H1 (cell line): ENCODE measurements at regions not wholly inside any gene's neighbourhood (a gene's known extent, or its start where the extent isn't known, plus 50 kb on each side); places are given as distances from the start of the nearest gene placed in this dataset.
A peak's percentile ranks its signal among the peaks of the same experiment; 100 is the strongest.

Source experiments
- CTCF ChIA-PET: fragments of 300-600 bp; sonication (Branson Sonifier 250); formaldehyde crosslinking; loops from one replicate; lab custom pipeline; 2021; ENCODE audit not compliant: partially characterized antibody; lab: Charles Lee
- POLR2A ChIA-PET: fragments of 300-600 bp; sonication (Branson Sonifier 250); formaldehyde crosslinking; loops from one replicate; lab custom pipeline; 2021; ENCODE audit warnings: inconsistent platforms; ENCODE audit not compliant: partially characterized antibody; lab: Charles Lee
- DNase-seq, 2 experiments: peaks; one replicate each; pipeline versions ENCODE4 v3.0.0 to v3.0.0-alpha.2; 2010 to 2022; ENCODE audit warnings: low spot score in 2 of 2, low read depth in 1 of 2, mixed read lengths in 1 of 2
- FAIRE-seq: peaks from 2 replicates; lab custom pipeline; 2011; peaks lifted over from hg19 to GRCh38; lab: Jason Lieb, UNC
- H2AFZ ChIP-seq: 2 replicates; pipeline ENCODE4 v1.8.1; 2012; ENCODE audit warnings: low read length, inconsistent platforms
- H2AK5ac ChIP-seq: 2 replicates; pipeline ENCODE4 v1.6.1; 2013; ENCODE audit warnings: low read depth, low read length
- H2BK120ac ChIP-seq: replicated peaks from 2 replicates; pipeline ENCODE3; 2013; ENCODE audit warnings: low read depth, low read length, inconsistent platforms
- H2BK12ac ChIP-seq: 2 replicates; pipeline ENCODE4 v1.6.1; 2013; ENCODE audit warnings: low read depth, low read length
- H2BK15ac ChIP-seq: 2 replicates; pipeline ENCODE4 v1.6.1; 2013; ENCODE audit warnings: low read length
- H2BK20ac ChIP-seq: 2 replicates; pipeline ENCODE4 v1.6.1; 2013; ENCODE audit warnings: low read length
- H2BK5ac ChIP-seq: 2 replicates; pipeline ENCODE4 v1.6.1; 2013; ENCODE audit warnings: low read depth, low read length
- H3K14ac ChIP-seq: 2 replicates; pipeline ENCODE4 v1.6.1; 2013; ENCODE audit warnings: inconsistent platforms; ENCODE audit not compliant: insufficient read length
- H3K18ac ChIP-seq: 2 replicates; pipeline ENCODE4 v1.6.1; 2013; ENCODE audit warnings: low read length; ENCODE audit errors: extremely low read depth
- H3K23ac ChIP-seq: 2 replicates; pipeline ENCODE4 v1.6.1; 2013; ENCODE audit warnings: inconsistent platforms; ENCODE audit not compliant: insufficient read length
- H3K23me2 ChIP-seq: 2 replicates; pipeline ENCODE4 v1.6.1; 2013; ENCODE audit warnings: low read depth, low read length
- H3K27ac ChIP-seq: 2 replicates; pipeline ENCODE4 v1.6.1; 2011; ENCODE audit warnings: low read depth, low read length, inconsistent platforms
- H3K27me3 ChIP-seq, 4 experiments: replicated peaks in 1 of 4; 1 replicate in 1 of 4; 2 replicates in 3 of 4; pipeline versions ENCODE4 v1.6.1 to v1.8.1; 2011 to 2013; ENCODE audit warnings: low read length in 3 of 4, mild to moderate bottlenecking in 3 of 4, inconsistent platforms in 2 of 4, mixed read lengths in 2 of 4, moderate library complexity in 1 of 4; ENCODE audit not compliant: control insufficient read depth in 3 of 4, insufficient read depth in 3 of 4; ENCODE audit errors: extremely low read depth in 1 of 4
- H3K36me3 ChIP-seq, 4 experiments: 2 replicates each; pipeline versions ENCODE4 v1.6.1 to v1.8.1; 2011 to 2013; ENCODE audit warnings: mild to moderate bottlenecking in 4 of 4, low read length in 3 of 4, moderate library complexity in 2 of 4, control low read depth in 1 of 4, inconsistent platforms in 1 of 4; ENCODE audit not compliant: insufficient read depth in 4 of 4, control insufficient read depth in 2 of 4
- H3K4ac ChIP-seq: replicated peaks from 2 replicates; pipeline ENCODE3; 2013; ENCODE audit warnings: low read length, low read depth, mixed read lengths, inconsistent platforms; ENCODE audit not compliant: insufficient read length
- H3K4me1 ChIP-seq, 4 experiments: replicated peaks in 1 of 4; 1 replicate in 1 of 4; 2 replicates in 3 of 4; pipeline versions ENCODE4 v1.6.1 to v1.8.1; 2011 to 2013; ENCODE audit warnings: low read length in 3 of 4, inconsistent platforms in 2 of 4, mixed read lengths in 1 of 4; ENCODE audit not compliant: insufficient read depth in 4 of 4, control insufficient read depth in 3 of 4
- H3K4me2 ChIP-seq, 2 experiments: 2 replicates each; pipeline versions ENCODE4 v1.6.1 to v1.8.1; 2011 to 2013; ENCODE audit warnings: low read depth in 2 of 2, low read length in 2 of 2, control low read depth in 1 of 2, inconsistent platforms in 1 of 2, mild to moderate bottlenecking in 1 of 2; ENCODE audit not compliant: insufficient read depth in 1 of 2
- H3K4me3 ChIP-seq, 4 experiments: fragments of 200-600, 300-600 bp in 1 of 4; sonication (generic), shearing (Covaris generic), sonication (Bioruptor Twin) in 1 of 4; 2 replicates each; pipeline versions ENCODE4 v1.5.1 to v1.8.1; 2011 to 2016; ENCODE audit warnings: low read length in 4 of 4, low read depth in 3 of 4, control low read depth in 2 of 4, inconsistent platforms in 2 of 4, mild to moderate bottlenecking in 2 of 4, mixed read lengths in 1 of 4, moderate library complexity in 1 of 4; ENCODE audit not compliant: insufficient read depth in 2 of 4; ENCODE audit errors: extremely low read depth in 1 of 4
- H3K56ac ChIP-seq: replicated peaks from 2 replicates; pipeline ENCODE3; 2013; ENCODE audit warnings: low read depth, mild to moderate bottlenecking, mixed read lengths, low read length, inconsistent platforms; ENCODE audit not compliant: insufficient read length
- H3K79me1 ChIP-seq: 2 replicates; pipeline ENCODE4 v1.6.1; 2013; ENCODE audit warnings: low read depth, low read length, control low read depth
- H3K79me2 ChIP-seq, 2 experiments: 2 replicates each; pipeline versions ENCODE4 v1.6.1 to v1.8.1; 2012 to 2013; ENCODE audit warnings: low read length in 2 of 2, mild to moderate bottlenecking in 2 of 2, inconsistent platforms in 1 of 2; ENCODE audit not compliant: insufficient read depth in 2 of 2, control insufficient read depth in 1 of 2
- H3K9ac ChIP-seq, 4 experiments: replicated peaks in 1 of 4; 1 replicate in 1 of 4; 2 replicates in 3 of 4; pipeline versions ENCODE4 v1.6.1 to v1.8.1; 2011 to 2013; ENCODE audit warnings: low read depth in 3 of 4, low read length in 3 of 4, control low read depth in 2 of 4, mild to moderate bottlenecking in 2 of 4, moderate library complexity in 2 of 4, inconsistent platforms in 1 of 4; ENCODE audit errors: extremely low read depth in 1 of 4
- H3K9me3 ChIP-seq, 2 experiments: 2 replicates each; pipeline versions ENCODE4 v1.6.1 to v1.8.1; 2012 to 2013; ENCODE audit warnings: mild to moderate bottlenecking in 2 of 2, moderate library complexity in 2 of 2, control low read depth in 1 of 2, inconsistent platforms in 1 of 2, low read depth in 1 of 2, low read length in 1 of 2, mixed read lengths in 1 of 2; ENCODE audit not compliant: insufficient read depth in 2 of 2
- H4K20me1 ChIP-seq, 2 experiments: replicated peaks in 1 of 2; 2 replicates each; pipeline versions ENCODE3 to v1.8.1; 2011 to 2013; ENCODE audit warnings: inconsistent platforms in 2 of 2, low read length in 2 of 2, mild to moderate bottlenecking in 1 of 2; ENCODE audit not compliant: insufficient read depth in 2 of 2, control insufficient read depth in 1 of 2
- H4K5ac ChIP-seq: 2 replicates; pipeline ENCODE4 v1.6.1; 2013; ENCODE audit warnings: low read length, low read depth, mixed read lengths, inconsistent platforms; ENCODE audit not compliant: insufficient read length
- H4K8ac ChIP-seq: 2 replicates; pipeline ENCODE4 v1.8.0; 2013; ENCODE audit warnings: mild to moderate bottlenecking, moderate library complexity, low read length, inconsistent platforms; ENCODE audit not compliant: insufficient read depth; ENCODE audit errors: extremely low read depth
- H4K91ac ChIP-seq: replicated peaks from 2 replicates; pipeline ENCODE3; 2013; ENCODE audit warnings: low read length, mixed read lengths, inconsistent platforms; ENCODE audit not compliant: insufficient read length
- ASH2L ChIP-seq: fragments of 200-600, 300-600 bp; sonication (generic); IDR thresholded peaks from one replicate; pipeline ENCODE4 v1.7.1; 2017; ENCODE audit warnings: low read length
- CBX8 ChIP-seq: fragments of 300-800, 300-1000 bp; sonication (generic); IDR thresholded peaks from 2 replicates; pipeline ENCODE4 v1.7.1; 2016; ENCODE audit warnings: low read depth, low read length, borderline replicate concordance
- CTBP2 ChIP-seq: IDR thresholded peaks from 2 replicates; pipeline ENCODE4 v1.7.0; 2011; ENCODE audit warnings: borderline replicate concordance, mild to moderate bottlenecking, moderate library complexity, mixed read lengths, low read length; ENCODE audit not compliant: insufficient read depth, insufficient read length
- GTF2F1 ChIP-seq: IDR thresholded peaks from 2 replicates; pipeline ENCODE4 v1.6.1; 2012; ENCODE audit warnings: low read depth, low read length, improper control_type of control experiment, borderline replicate concordance
- HDAC2 ChIP-seq, 2 experiments: fragments of 300-600 bp in 1 of 2; sonication (generic) in 1 of 2; IDR thresholded peaks; 2 replicates each; pipeline ENCODE4 v1.6.1; 2011 to 2012; ENCODE audit warnings: low read depth in 2 of 2, low read length in 2 of 2, mild to moderate bottlenecking in 2 of 2, moderate library complexity in 2 of 2, borderline replicate concordance in 1 of 2, inconsistent platforms in 1 of 2
- KDM1A ChIP-seq: fragments of 200-600, 300-600 bp; sonication (generic); IDR thresholded peaks from 2 replicates; pipeline ENCODE4 v1.7.1; 2016; ENCODE audit warnings: mild to moderate bottlenecking, low read length, borderline replicate concordance
- KDM5A ChIP-seq: fragments of 200-600 bp; IDR thresholded peaks from 2 replicates; pipeline ENCODE4 v1.7.1; 2012; ENCODE audit warnings: mild to moderate bottlenecking, low read length, inconsistent platforms, mixed read lengths
- MAFK ChIP-seq: IDR thresholded peaks from 2 replicates; pipeline ENCODE4 v1.6.1; 2012; ENCODE audit warnings: low read depth, mild to moderate bottlenecking, improper control_type of control experiment, low read length
- NANOG ChIP-seq: IDR thresholded peaks from 2 replicates; pipeline ENCODE4 v1.6.1; 2011; ENCODE audit warnings: low read length, low read depth, mild to moderate bottlenecking, inconsistent platforms; ENCODE audit not compliant: insufficient read depth, poor library complexity, severe bottlenecking
- NRF1 ChIP-seq: IDR thresholded peaks from 2 replicates; pipeline ENCODE4 v1.6.1; 2011; ENCODE audit warnings: mild to moderate bottlenecking, low read depth, low read length, improper control_type of control experiment
- PHF8 ChIP-seq: fragments of 200-600 bp; sonication (generic); conservative IDR thresholded peaks from 2 replicates; pipeline ENCODE4 v1.7.1; 2012; ENCODE audit warnings: low read depth, mild to moderate bottlenecking, inconsistent platforms, low read length, moderate library complexity
- SIN3A ChIP-seq, 2 experiments: IDR thresholded peaks in 1 of 2; conservative IDR thresholded peaks in 1 of 2; 2 replicates each; pipeline ENCODE4 v1.6.1; 2011 to 2012; ENCODE audit warnings: low read length in 2 of 2, improper control_type of control experiment in 1 of 2, low read depth in 1 of 2, mild to moderate bottlenecking in 1 of 2
- SUZ12 ChIP-seq: fragments of 200-600 bp; sonication (generic); IDR thresholded peaks from 2 replicates; pipeline ENCODE4 v1.6.1; 2012; ENCODE audit warnings: mild to moderate bottlenecking, inconsistent platforms, low read length, moderate library complexity, mixed read lengths
- TAF7 ChIP-seq: optimal IDR thresholded peaks from 2 replicates; pipeline ENCODE3; 2011; ENCODE audit warnings: low read depth, mild to moderate bottlenecking, inconsistent platforms, low read length, moderate library complexity, borderline replicate concordance

GRCh38 chr1:199688774-199689173 is 338.7 kb upstream of the NR5A2 start:
- Histone ChIP-seq H4K91ac (no peak overlapping the region), H3K27me3 (no peaks in the 10 kb centered on the region), H3K4me3 (no peak overlapping the region), H3K4me1 (peaks cover 4 to 23% (median 12%) of the 10 kb centered on the region in 4 experiments; a peak in 6 of 7 replicates), H2BK12ac (no peak overlapping the region), H3K23me2 (no peaks in the 10 kb centered on the region), H3K14ac (no peak overlapping the region), H3K79me1 (no peaks in the 10 kb centered on the region), H3K4me2 (no peak overlapping the region), H3K27ac (no peak overlapping the region), H3K4ac (no peak overlapping the region), H4K8ac (no peak overlapping the region), H3K36me3 (no peaks in the 10 kb centered on the region), H2BK5ac (no peak overlapping the region), H2AFZ (no peak overlapping the region), H3K56ac (no peak overlapping the region), H2BK20ac (no peak overlapping the region), H2BK120ac (no peak overlapping the region), H3K79me2 (no peaks in the 10 kb centered on the region)
- CTCF ChIA-PET: interaction anchor here (0.6 to 1.5 kb wide), 10 partner anchors 11 to 591 kb away, joined by 3 to 5 read pairs (median 4); no protein-coding TSS in a partner anchor
- FAIRE-seq (no peak), DNase-seq (no peak)
- TF ChIP-seq KDM5A (no peak), KDM1A (peak; percentile 76), NRF1 (no peak), ASH2L (no peak), CTBP2 (no peak), CBX8 (no peak), MAFK (no peak), GTF2F1 (no peak), TAF7 (no peak), HDAC2 (IDR thresholded peaks at IDR 0.05; ENCODE audit: borderline replicate concordance in 1 of 2, low read depth in 2 of 2, low read length in 2 of 2) (peak in 1 of 2 experiments; percentile 63; a peak in 1 of 4 replicates), SIN3A (conservative IDR thresholded peaks at IDR 0.05 in 1 of 2, IDR thresholded peaks at IDR 0.05 in 1 of 2; ENCODE audit: low read depth in 1 of 2, low read length in 2 of 2) (no peak), PHF8 (no peak), NANOG (no peak), SUZ12 (no peak)
- TF ChIP-seq, all 59 proteins: peak for 2
- Histone ChIP-seq H2AK5ac (no peak overlapping the region), H3K18ac (no peak overlapping the region), H4K20me1 (no peaks in the 10 kb centered on the region), H4K5ac (no peak overlapping the region), H3K9me3 (no peaks in the 10 kb centered on the region), H3K23ac (no peak overlapping the region), H2BK15ac (no peak overlapping the region), H3K9ac (no peak overlapping the region)
- POLR2A ChIA-PET: no interaction called here
